Right cardiac atrium (tissue), 5 donors: ENCODE measurements at regions not wholly inside any gene's neighbourhood (a gene's known extent, or its start where the extent isn't known, plus 50 kb on each side); places are given as distances from the start of the nearest gene placed in this dataset.
"Not testable (repeated sequence)": the region's sequence is repeated elsewhere in the genome, so short reads cannot be mapped to it uniquely, and the experiment has no call there.

Experiments
- ATAC-seq, 2 donors: fragments of 200-7000 bp; cut with Tn5 transposase; one replicate each; pipeline versions ENCODE4 v1.8.0 to v1.9.1; 2020; ENCODE audit warnings: moderate library complexity in 2 of 2, mild to moderate bottlenecking in 1 of 2
- DNase-seq, 3 donors: peaks; one replicate each; pipeline ENCODE4 v3.0.0-alpha.2; 2020
- H3K27ac ChIP-seq: one replicate; pipeline ENCODE4 v1.5.1; 2013; ENCODE audit warnings: mild to moderate bottlenecking, low read length, control low read depth, moderate library complexity
- H3K27me3 ChIP-seq: one replicate; pipeline ENCODE4 v1.6.1; 2013; ENCODE audit not compliant: control insufficient read depth, insufficient read depth
- H3K4me1 ChIP-seq: one replicate; pipeline ENCODE4 v1.6.1; 2013; ENCODE audit warnings: low read length; ENCODE audit not compliant: control insufficient read depth, insufficient read depth
- H3K4me3 ChIP-seq: one replicate; pipeline ENCODE4 v1.5.1; 2013; ENCODE audit warnings: low read length, control low read depth
- H3K9me3 ChIP-seq: one replicate; pipeline ENCODE4 v1.6.1; 2013; ENCODE audit warnings: low read length; ENCODE audit not compliant: control insufficient read depth
- WGBS: extraction: QIAGEN DNeasy Blood & Tissue Kit; methylation state at CpG from one replicate; pipeline ENCODE4 v1.1.7; 2013; 5-methylcytosine and 5-hydroxymethylcytosine counted together
- intact Hi-C, 4 donors: fragments of 100-400 bp; cut with DNase I; formaldehyde crosslinking; loops; one replicate each; pipeline versions ENCODE4 v1.11.0 to v1.14.0; 2022 to 2023
- donor health status: healthy with polysubstance abuse.
- donor health status: DM: no; HTN: yes; CAD: no.
- donor health status: DM: no; HTN: no; CAD: no.
- donor health status: DM: no; HTN: yes; CAD: no; lungs with severe emphysema.
- donor health status: DM: yes; HTN: yes; CAD: no.

GRCh38 chr5:92945605-92946097 is 635.4 kb downstream of the NR2F1-AS1 start:
- DNase-seq = peak in 1 of 3 donors; percentile 31
- no peaks in the 10 kb centered on the region for H3K4me1 ChIP-seq
- no peak overlapping the region for H3K27ac ChIP-seq
- H3K27me3 ChIP-seq = no peaks in the 10 kb centered on the region
- intact Hi-C loops = no loop called here
- H3K4me3 ChIP-seq = no peak overlapping the region
- H3K9me3 ChIP-seq = no peaks in the 10 kb centered on the region
- ATAC-seq = no peak

DNA sequence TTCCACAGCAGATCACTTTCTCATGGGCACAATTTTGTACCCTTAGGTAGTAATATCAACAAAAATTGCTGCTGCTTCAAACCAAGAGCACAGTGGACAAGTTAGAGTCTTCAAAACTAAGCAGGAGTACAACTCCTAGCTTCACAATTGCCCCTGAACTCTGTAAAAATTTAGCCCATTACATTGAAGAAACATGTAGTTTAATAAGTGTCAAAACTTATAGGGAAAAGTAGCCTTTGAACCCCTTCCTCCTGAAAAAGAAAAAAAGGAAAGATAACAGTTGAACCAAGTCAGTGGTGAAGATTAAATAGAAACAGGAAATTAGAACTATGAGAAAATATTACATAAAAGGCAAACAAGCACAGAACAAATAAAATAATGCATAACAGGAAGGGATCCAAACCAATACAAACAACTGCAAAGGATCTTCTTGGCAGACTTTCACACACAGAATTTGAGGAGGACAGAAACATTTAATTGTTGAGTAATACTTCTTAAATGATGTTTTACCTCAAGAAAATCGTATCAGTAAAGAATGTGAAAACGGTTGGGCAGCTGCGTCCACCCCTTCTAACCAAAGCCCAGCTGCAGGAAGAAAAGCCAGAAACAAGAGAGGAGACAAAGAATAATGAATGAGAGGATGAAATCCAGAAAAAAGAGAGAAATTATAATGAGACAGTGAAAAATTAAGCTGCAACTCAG is 636.0 kb downstream of the NR2F1-AS1 start:
- peak overlapping the region; percentile 15 for H3K4me3 ChIP-seq
- no peaks in the 10 kb centered on the region for H3K4me1 ChIP-seq
- 35% methylated on average over 3 of the region's 3 CpGs for WGBS
- ATAC-seq (no peak), DNase-seq (no peak)
- no peaks in the 10 kb centered on the region for H3K9me3 ChIP-seq
- H3K27ac ChIP-seq = no peak overlapping the region
- intact Hi-C loops = no loop called here
- no peaks in the 10 kb centered on the region for H3K27me3 ChIP-seq

- DNase-seq = no peak
- Histone ChIP-seq H3K4me1 (no peaks in the 10 kb centered on the region), H3K27me3 (no peaks in the 10 kb centered on the region), H3K27ac (no peak overlapping the region), H3K4me3 (no peak overlapping the region), H3K9me3 (no peaks in the 10 kb centered on the region)
- intact Hi-C loops = no loop called here
- WGBS = 89% methylated on average over 2 of the region's 2 CpGs
- no peak for ATAC-seq
Measured at GRCh38 chr5:92944337-92944736, 636.7 kb downstream of the NR2F1-AS1 start.

- intact Hi-C loops = no loop called here
- DNase-seq = no peak
- no peak for ATAC-seq
Measured at GRCh38 chr5:92942762-92943161, 638.3 kb downstream of the NR2F1-AS1 start.

DNA sequence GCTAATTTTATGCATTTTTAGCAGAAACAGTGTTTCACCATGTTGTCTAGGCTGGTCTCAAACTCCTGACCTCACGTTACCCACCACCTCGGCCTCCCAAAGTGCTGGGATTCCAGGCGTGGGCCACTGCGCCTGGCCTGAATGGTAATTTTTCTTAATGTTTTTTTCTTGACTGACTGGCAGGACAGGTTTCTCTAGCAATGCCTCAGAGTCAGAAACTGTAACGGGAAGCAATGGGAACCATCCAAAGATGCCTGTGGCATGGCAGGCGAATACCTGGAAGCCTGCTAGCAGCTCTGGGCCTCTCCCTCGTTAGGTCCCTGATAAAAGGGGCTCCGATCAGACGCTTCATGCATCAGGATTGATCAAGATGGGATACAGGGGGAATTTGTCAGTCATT is 639.2 kb downstream of the NR2F1-AS1 start:
- WGBS = 94% methylated on average over 9 of the region's 9 CpGs
- Histone ChIP-seq H3K27me3 (no peaks in the 10 kb centered on the region), H3K4me1 (no peaks in the 10 kb centered on the region)

More at GRCh38 chr5:92942762-92943161, 638.3 kb downstream of the NR2F1-AS1 start:
- H3K9me3 ChIP-seq = no peaks in the 10 kb centered on the region
- H3K4me3 ChIP-seq = no peak overlapping the region
- H3K4me1 ChIP-seq = no peaks in the 10 kb centered on the region
- no peaks in the 10 kb centered on the region for H3K27me3 ChIP-seq
- no peak overlapping the region for H3K27ac ChIP-seq

GRCh38 chr5:92939428-92939827 is 641.6 kb downstream of the NR2F1-AS1 start:
- intact Hi-C loops = no loop called here
- no peak overlapping the region for H3K27ac ChIP-seq
- no peaks in the 10 kb centered on the region for H3K27me3 ChIP-seq
- no peaks in the 10 kb centered on the region for H3K4me1 ChIP-seq
- ATAC-seq = no peak
- WGBS = 10% methylated on average over 4 of the region's 4 CpGs
- H3K9me3 ChIP-seq = no peaks in the 10 kb centered on the region
- H3K4me3 ChIP-seq = no peak overlapping the region
- DNase-seq = no peak

More for the DNA sequence above, 639.2 kb downstream of the NR2F1-AS1 start:
- Histone ChIP-seq H3K27ac (no peak overlapping the region), H3K9me3 (no peaks in the 10 kb centered on the region), H3K4me3 (no peak overlapping the region)
- no peak for ATAC-seq
- DNase-seq = no peak
- intact Hi-C loops = no loop called here

- H3K27me3 ChIP-seq, intact Hi-C loops: not testable (repeated sequence)
- WGBS = 72% methylated on average over 2 of the region's 2 CpGs
Measured at GRCh38 chr5:92937396-92937795, 643.6 kb downstream of the NR2F1-AS1 start.

DNA sequence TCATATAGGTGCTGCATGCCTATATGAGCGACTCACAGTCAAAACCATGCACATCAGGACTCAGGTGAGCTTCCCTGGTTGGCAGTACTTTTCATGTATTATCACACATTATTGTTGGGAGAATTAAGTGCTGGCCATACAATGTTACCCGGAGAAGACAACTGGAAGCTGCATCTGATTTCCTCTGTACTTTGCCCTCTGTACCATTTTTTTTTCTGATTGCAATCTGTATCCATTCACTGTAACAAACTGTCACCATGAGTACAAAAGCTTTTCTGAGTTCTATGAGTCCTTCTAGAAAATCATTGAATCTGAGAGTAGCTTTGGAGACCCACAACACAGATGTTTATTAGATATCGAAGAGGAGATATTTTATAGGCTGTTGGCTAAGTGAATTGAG is 651.0 kb downstream of the NR2F1-AS1 start:
- 89% methylated on average over 3 of the region's 3 CpGs for WGBS
- Histone ChIP-seq H3K27me3 (no peaks in the 10 kb centered on the region), H3K4me3 (no peak overlapping the region), H3K9me3 (no peaks in the 10 kb centered on the region), H3K27ac (no peak overlapping the region), H3K4me1 (no peaks in the 10 kb centered on the region)
- DNase-seq (no peak), ATAC-seq (no peak)
- intact Hi-C loops = no loop called here

More at GRCh38 chr5:92937396-92937795, 643.6 kb downstream of the NR2F1-AS1 start:
- H3K9me3 ChIP-seq, H3K27ac ChIP-seq, H3K4me1 ChIP-seq, DNase-seq, H3K4me3 ChIP-seq, ATAC-seq: not testable (repeated sequence)

DNA sequence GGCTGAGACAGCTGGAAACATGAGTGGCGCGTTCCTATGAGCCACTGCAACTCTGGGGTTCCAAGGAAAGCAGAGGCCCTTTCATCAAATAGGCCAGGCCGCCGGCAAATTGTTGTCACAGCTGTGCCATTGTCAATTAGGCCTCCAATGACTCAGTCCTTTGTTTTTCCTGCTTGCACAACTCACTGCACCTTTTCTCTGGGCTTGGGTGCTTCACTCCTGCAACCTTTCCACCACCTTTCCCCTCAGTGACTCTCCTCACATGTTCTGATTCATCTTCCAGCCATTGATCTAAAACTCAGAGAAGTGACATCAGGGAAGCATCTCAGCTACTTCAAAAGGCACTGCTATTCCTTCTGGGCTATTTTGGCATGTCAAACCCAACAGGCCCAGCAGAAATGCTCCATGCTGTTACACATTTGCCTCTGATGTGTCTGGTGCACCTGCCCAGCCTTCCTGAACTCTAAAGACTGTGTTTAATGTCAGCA is 653.7 kb downstream of the NR2F1-AS1 start:
- Histone ChIP-seq H3K4me1 (no peaks in the 10 kb centered on the region), H3K9me3 (no peaks in the 10 kb centered on the region), H3K27ac (no peak overlapping the region), H3K27me3 (no peaks in the 10 kb centered on the region), H3K4me3 (no peak overlapping the region)
- 76% methylated on average over 4 of the region's 4 CpGs for WGBS
- intact Hi-C loops = no loop called here
- ATAC-seq = no peak
- no peak for DNase-seq

- Histone ChIP-seq H3K4me1 (no peaks in the 10 kb centered on the region), H3K4me3 (no peak overlapping the region), H3K9me3 (no peaks in the 10 kb centered on the region), H3K27ac (no peak overlapping the region), H3K27me3 (no peaks in the 10 kb centered on the region)
- intact Hi-C loops = no loop called here
- ATAC-seq (no peak), DNase-seq (no peak)
- 63% methylated on average over 1 of the region's 1 CpG for WGBS
Measured at GRCh38 chr5:92923885-92924284, 657.1 kb downstream of the NR2F1-AS1 start.

DNA sequence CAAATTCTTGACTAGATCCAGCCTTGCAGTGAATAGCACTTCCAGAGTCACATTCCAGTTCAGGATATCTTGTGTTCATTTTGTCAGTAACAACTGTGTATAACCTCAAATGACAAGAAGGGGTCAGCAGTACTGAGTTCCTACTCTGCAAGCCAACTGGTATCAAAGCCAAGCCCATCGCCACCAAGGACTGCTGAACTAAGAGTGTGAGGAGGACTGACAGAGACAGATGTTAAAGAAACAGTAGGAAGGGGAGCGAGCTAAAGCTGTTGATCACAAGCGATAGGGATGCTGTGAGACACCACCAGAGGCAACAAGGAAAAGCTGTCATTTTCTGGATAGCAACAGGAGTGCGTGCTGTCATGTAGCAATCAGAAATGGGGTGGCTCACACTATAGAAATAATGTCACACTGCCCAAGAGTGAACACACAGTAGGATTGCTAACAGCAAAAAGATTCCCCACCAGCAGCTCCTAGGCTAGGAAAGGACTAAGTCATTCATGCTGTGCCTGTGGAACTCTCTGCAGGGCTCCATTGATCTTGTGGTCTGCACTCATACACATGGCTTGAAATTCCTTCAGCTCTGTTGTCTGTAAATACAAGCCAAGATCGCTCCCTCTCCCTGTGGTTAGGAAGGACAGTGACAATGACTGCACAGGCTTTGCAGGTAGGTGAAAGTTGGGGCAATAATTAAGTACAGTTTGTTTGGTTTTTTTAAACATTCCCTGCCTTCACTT is 658.6 kb downstream of the NR2F1-AS1 start:
- DNase-seq (no peak), ATAC-seq (peak in 1 of 2 donors; percentile 36)
- Histone ChIP-seq H3K27me3 (no peaks in the 10 kb centered on the region), H3K4me3 (no peak overlapping the region), H3K4me1 (no peaks in the 10 kb centered on the region), H3K9me3 (no peaks in the 10 kb centered on the region), H3K27ac (no peak overlapping the region)
- intact Hi-C loops = no loop called here
- WGBS = 55% methylated on average over 5 of the region's 5 CpGs
